K562 (cell line): ENCODE measurements at regions not wholly inside any gene's neighbourhood (a gene's known extent, or its start where the extent isn't known, plus 50 kb on each side); places are given as distances from the start of the nearest gene placed in this dataset.

ENCODE experiments used
- ATAC-seq: fragments of 200-7000 bp; cut with Tn5 transposase; 3 replicates; pipeline ENCODE4 v1.9.1; 2020; ENCODE audit warnings: moderate library complexity
- BruUV-seq: library from RNA; stranded (reverse); fragments of 400-500 nt; replicated peaks from 2 replicates; lab custom pipeline; 2021; lab: Mats Ljungman, UMichigan
- CTCF ChIA-PET: fragments of 300-600 bp; formaldehyde crosslinking; extraction: SDS; loops from one replicate; lab custom pipeline; 2021; ENCODE audit warnings: low intra/inter-chr PET ratio; lab: Yijun Ruan, JAX
- POLR2A ChIA-PET: fragments of 300-600, 350-650 bp; sonication (Branson Sonifier 250); formaldehyde crosslinking; extraction: SDS; loops from one replicate; lab custom pipeline; 2021; ENCODE audit warnings: antibody characterized with exemption, inconsistent platforms; lab: Yijun Ruan, JAX
- DNase-seq, 4 experiments: peaks; one replicate each; pipeline versions ENCODE4 v3.0.0 to v3.0.0-alpha.2; 2011 to 2018; ENCODE audit warnings: low spot score in 3 of 4, mixed read lengths in 3 of 4; ENCODE audit errors: extremely low read depth in 1 of 4
- FAIRE-seq: peaks from 2 replicates; lab custom pipeline; 2011; peaks lifted over from hg19 to GRCh38; lab: Jason Lieb, UNC
- H2AFZ ChIP-seq: 2 replicates; pipeline ENCODE4 v1.6.0; 2011; ENCODE audit warnings: low read depth, low read length, control low read depth, inconsistent platforms
- H3K27ac ChIP-seq: fragments of 200-600 bp; 3 replicates; pipeline ENCODE4 v1.8.0; 2011; ENCODE audit warnings: low read depth, mild to moderate bottlenecking, control low read depth, inconsistent platforms, low read length, moderate library complexity, mixed read lengths; ENCODE audit errors: extremely low read depth
- H3K27me3 ChIP-seq, 2 experiments: fragments of 300-600 bp in 1 of 2; 2 replicates in 1 of 2; 3 replicates in 1 of 2; pipeline versions ENCODE4 v1.6.0 to v1.8.0; 2011; ENCODE audit warnings: inconsistent platforms in 2 of 2, low read length in 2 of 2, mild to moderate bottlenecking in 1 of 2, mixed read lengths in 1 of 2, moderate library complexity in 1 of 2; ENCODE audit not compliant: control insufficient read depth in 2 of 2, insufficient read depth in 2 of 2
- H3K36me3 ChIP-seq: fragments of 300-600 bp; 3 replicates; pipeline ENCODE4 v1.8.0; 2011; ENCODE audit warnings: mild to moderate bottlenecking, low read length, inconsistent platforms; ENCODE audit not compliant: control insufficient read depth, insufficient read depth
- H3K4me1 ChIP-seq, 2 experiments: fragments of 200-600 bp in 1 of 2; replicated peaks in 1 of 2; 2 replicates in 1 of 2; 3 replicates in 1 of 2; pipeline versions ENCODE4 v1.5.1 to v1.8.0; 2011; ENCODE audit warnings: inconsistent platforms in 2 of 2, low read length in 2 of 2, mild to moderate bottlenecking in 1 of 2, mixed read lengths in 1 of 2, moderate library complexity in 1 of 2; ENCODE audit not compliant: control insufficient read depth in 2 of 2, insufficient read depth in 2 of 2
- H3K4me2 ChIP-seq: 2 replicates; pipeline ENCODE4 v1.6.1; 2011; ENCODE audit warnings: low read length, control low read depth, inconsistent platforms, mixed read lengths; ENCODE audit not compliant: insufficient read depth
- H3K4me3 ChIP-seq: fragments of 200-600 bp; sonication (generic), shearing (Covaris generic); 2 replicates; pipeline ENCODE4 v1.5.1; 2016; ENCODE audit warnings: control low read depth, inconsistent platforms
- H3K79me2 ChIP-seq: fragments of 200-600 bp; 3 replicates; pipeline ENCODE4 v1.8.0; 2011; ENCODE audit warnings: low read length, inconsistent platforms; ENCODE audit not compliant: control insufficient read depth, insufficient read depth
- H3K9ac ChIP-seq, 2 experiments: 2 replicates each; pipeline versions ENCODE4 v1.6.0 to v1.6.1; 2011; ENCODE audit warnings: low read depth in 2 of 2, low read length in 2 of 2, control low read depth in 1 of 2, inconsistent platforms in 1 of 2, mild to moderate bottlenecking in 1 of 2, mixed read lengths in 1 of 2; ENCODE audit not compliant: insufficient read depth in 1 of 2
- H3K9me1 ChIP-seq: one replicate; pipeline ENCODE4 v1.6.0; 2011; ENCODE audit warnings: inconsistent platforms, mild to moderate bottlenecking, low read length, moderate library complexity; ENCODE audit not compliant: control insufficient read depth, insufficient read depth
- H3K9me3 ChIP-seq: replicated peaks from 2 replicates; pipeline ENCODE4 v1.5.1; 2011; ENCODE audit warnings: low read depth, low read length, inconsistent platforms; ENCODE audit not compliant: control insufficient read depth, insufficient read depth
- H4K20me1 ChIP-seq: replicated peaks from 2 replicates; pipeline ENCODE4 v1.6.1; 2011; ENCODE audit warnings: low read length, inconsistent platforms, mixed read lengths; ENCODE audit not compliant: control insufficient read depth, insufficient read depth
- KDM1A ChIP-seq, 2 experiments: fragments of 450-650 bp; IDR thresholded peaks; 2 replicates each; pipeline ENCODE4 v1.6.1; 2016; ENCODE audit warnings: mild to moderate bottlenecking in 2 of 2
- KLF16 ChIP-seq: IDR thresholded peaks from 2 replicates; pipeline ENCODE4 v1.6.1; 2016; ENCODE audit warnings: antibody characterized with exemption
- MEF2D ChIP-seq: conservative IDR thresholded peaks from 2 replicates; pipeline ENCODE4 v1.6.1; 2016; ENCODE audit warnings: low read depth, missing genetic modification characterization, missing compliant biosample characterization
- NFATC3 ChIP-seq: fragments of 450-650 bp; IDR thresholded peaks from 2 replicates; pipeline ENCODE4 v1.6.1; 2017; ENCODE audit warnings: mild to moderate bottlenecking
- NFRKB ChIP-seq: fragments of 450-650 bp; IDR thresholded peaks from 2 replicates; pipeline ENCODE4 v1.6.1; 2016; ENCODE audit warnings: low read depth
- TAF15 ChIP-seq: fragments of 200-400 bp; formaldehyde crosslinking; IDR thresholded peaks from 2 replicates; pipeline ENCODE4 v1.6.1; 2017; ENCODE audit warnings: mild to moderate bottlenecking, low read depth, low read length, moderate library complexity
- TCF3 ChIP-seq: sonication (generic); formaldehyde crosslinking; IDR thresholded peaks from 2 replicates; pipeline ENCODE4 v1.4.0; 2020; ENCODE audit warnings: mild to moderate bottlenecking, missing genetic modification reagents
- TRIM24 ChIP-seq, 2 experiments: fragments of 450-650 bp; IDR thresholded peaks; 2 replicates each; pipeline ENCODE4 v1.6.1; 2016
- ZNF79 ChIP-seq: fragments of 250-450 bp; sonication (Bioruptor Pico); IDR thresholded peaks from 2 replicates; pipeline ENCODE4 v1.4.0; 2020; ENCODE audit warnings: low read depth, mild to moderate bottlenecking, moderate library complexity
- WGBS: fragments of 100-300 bp; shearing (Covaris generic); methylation state at CpG from one replicate; pipeline ENCODE4 v1.1.6; 2016; ENCODE audit warnings: low coverage, mixed read lengths; ENCODE audit not compliant: insufficient coverage; ENCODE audit errors: missing lambda C conversion rate; 5-methylcytosine and 5-hydroxymethylcytosine counted together
- in situ Hi-C: fragments of 300-500 bp; cut with MboI; formaldehyde crosslinking; loops from 4 replicates; pipeline ENCODE4 v1.15.0; 2018; ENCODE audit warnings: inconsistent platforms, mixed read lengths
- intact Hi-C: fragments of 100-400 bp; cut with micrococcal nuclease; formaldehyde crosslinking; loops from 2 replicates; pipeline ENCODE4 v1.14.2; 2022
- TF ChIP-seq, protein P1 (sequence below): sonication (generic); formaldehyde crosslinking; IDR thresholded peaks from 2 replicates; pipeline ENCODE4 v1.8.0; 2022; ENCODE audit warnings: missing genetic modification reagents, mild to moderate bottlenecking, borderline replicate concordance
- TF ChIP-seq, protein P2 (sequence below): fragments of 450-650 bp; conservative IDR thresholded peaks from 2 replicates; pipeline ENCODE4 v1.6.1; 2016; ENCODE audit warnings: missing genetic modification characterization, low read depth, mild to moderate bottlenecking, control low read depth, missing compliant biosample characterization
- TF ChIP-seq, protein P3 (sequence below): sonication (generic); formaldehyde crosslinking; IDR thresholded peaks from 2 replicates; pipeline ENCODE4 v1.8.0; 2023; ENCODE audit warnings: mild to moderate bottlenecking, missing genetic modification reagents
- TF ChIP-seq, protein P4 (sequence below): fragments of 250-450 bp; sonication (Bioruptor Pico); IDR thresholded peaks from 2 replicates; pipeline ENCODE4 v1.4.0; 2020; ENCODE audit warnings: mild to moderate bottlenecking, moderate library complexity
- TF ChIP-seq, protein P5 (sequence below): fragments of 450-650 bp; formaldehyde crosslinking; IDR thresholded peaks from 2 replicates; pipeline ENCODE4 v1.4.0; 2022; ENCODE audit warnings: missing genetic modification characterization

DNA sequence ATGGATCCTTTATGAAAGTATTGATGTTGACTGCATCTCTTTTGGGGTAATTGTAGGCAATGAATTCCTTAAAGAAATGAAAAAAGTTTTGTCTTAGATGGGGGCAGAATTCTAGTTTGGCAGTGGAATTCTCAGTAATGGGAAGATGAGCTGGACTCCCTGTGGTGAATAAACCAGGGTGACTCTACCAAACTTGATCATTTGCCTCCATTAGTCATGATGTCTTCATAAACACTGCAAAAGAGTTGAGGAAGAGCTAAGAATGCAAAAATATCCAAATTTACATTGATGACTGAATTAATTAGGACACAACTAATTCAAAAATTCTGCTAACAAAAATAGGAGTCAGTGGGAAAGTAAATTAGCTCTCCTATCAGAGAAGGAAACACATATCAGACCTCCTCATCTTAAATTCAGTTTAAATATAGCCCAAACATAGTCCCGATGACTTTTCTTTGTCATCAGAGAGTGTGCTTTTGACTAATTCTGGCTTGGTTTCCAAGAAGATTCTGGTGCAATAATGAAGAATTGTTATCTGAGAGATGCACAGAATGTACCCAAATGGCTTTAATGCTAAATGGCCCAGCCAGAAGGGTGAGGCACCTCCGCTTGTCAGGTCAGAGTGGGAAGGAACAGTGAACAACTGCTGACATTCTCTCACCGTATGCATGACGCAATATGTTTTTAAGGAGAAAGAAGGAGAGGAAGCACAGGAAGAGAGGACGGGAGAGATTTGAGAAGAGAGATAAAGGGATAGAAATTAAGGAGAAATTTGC, 525.1 kb downstream of the LMO4 start (continued):
- TF ChIP-seq, protein P1, sequence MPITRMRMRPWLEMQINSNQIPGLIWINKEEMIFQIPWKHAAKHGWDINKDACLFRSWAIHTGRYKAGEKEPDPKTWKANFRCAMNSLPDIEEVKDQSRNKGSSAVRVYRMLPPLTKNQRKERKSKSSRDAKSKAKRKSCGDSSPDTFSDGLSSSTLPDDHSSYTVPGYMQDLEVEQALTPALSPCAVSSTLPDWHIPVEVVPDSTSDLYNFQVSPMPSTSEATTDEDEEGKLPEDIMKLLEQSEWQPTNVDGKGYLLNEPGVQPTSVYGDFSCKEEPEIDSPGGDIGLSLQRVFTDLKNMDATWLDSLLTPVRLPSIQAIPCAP (CRISPR knock-in tag), result no peak
- TF ChIP-seq TCF3 (CRISPR knock-in tag), result peak; percentile 18; the same call in 1 of the 2 replicates
- TF ChIP-seq NFATC3, result no peak
- TF ChIP-seq, protein P2, sequence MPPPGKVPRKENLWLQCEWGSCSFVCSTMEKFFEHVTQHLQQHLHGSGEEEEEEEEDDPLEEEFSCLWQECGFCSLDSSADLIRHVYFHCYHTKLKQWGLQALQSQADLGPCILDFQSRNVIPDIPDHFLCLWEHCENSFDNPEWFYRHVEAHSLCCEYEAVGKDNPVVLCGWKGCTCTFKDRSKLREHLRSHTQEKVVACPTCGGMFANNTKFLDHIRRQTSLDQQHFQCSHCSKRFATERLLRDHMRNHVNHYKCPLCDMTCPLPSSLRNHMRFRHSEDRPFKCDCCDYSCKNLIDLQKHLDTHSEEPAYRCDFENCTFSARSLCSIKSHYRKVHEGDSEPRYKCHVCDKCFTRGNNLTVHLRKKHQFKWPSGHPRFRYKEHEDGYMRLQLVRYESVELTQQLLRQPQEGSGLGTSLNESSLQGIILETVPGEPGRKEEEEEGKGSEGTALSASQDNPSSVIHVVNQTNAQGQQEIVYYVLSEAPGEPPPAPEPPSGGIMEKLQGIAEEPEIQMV, result no peak
- peak; percentile 53; the same call in 1 of the 2 replicates for TF ChIP-seq MEF2D

DNA sequence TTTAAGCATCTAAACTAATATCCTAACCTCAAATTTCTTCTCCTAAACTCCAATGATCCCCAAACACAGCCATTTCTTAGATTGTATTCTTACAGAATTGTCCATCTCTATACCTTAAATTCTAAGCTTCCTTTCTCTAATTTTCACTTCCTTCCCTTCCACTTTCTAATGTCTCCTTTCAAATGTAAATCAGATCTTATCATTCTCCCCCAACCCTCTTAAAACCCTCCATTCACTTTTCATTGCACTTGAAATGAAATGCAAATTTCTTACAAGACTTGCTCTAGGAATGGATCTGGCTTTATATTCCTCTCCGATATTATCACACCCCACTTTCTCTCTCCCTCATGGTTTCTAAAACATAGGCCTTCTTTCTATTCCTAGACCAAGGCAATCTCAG, 534.6 kb downstream of the LMO4 start:
- in situ Hi-C loops, result no loop called here
- Histone ChIP-seq H3K4me3 (no peak overlapping the region), H3K79me2 (no peaks in the 10 kb centered on the region), H3K9me3 (no peaks in the 10 kb centered on the region), H3K9me1 (no peaks in the 10 kb centered on the region), H4K20me1 (no peaks in the 10 kb centered on the region), H3K27me3 (no peaks in the 10 kb centered on the region), H3K4me1 (no peaks in the 10 kb centered on the region), H2AFZ (no peak overlapping the region), H3K9ac (no peak overlapping the region), H3K4me2 (no peak overlapping the region), H3K27ac (no peak overlapping the region), H3K36me3 (no peaks in the 10 kb centered on the region)
- ChIA-PET CTCF (no interaction called here), POLR2A (interaction anchor here (1.1 kb wide), 1 partner anchor 29 kb away, joined by 3 read pairs; no protein-coding TSS in a partner anchor)
- 10% methylated on average over 1 of the region's 1 CpG for WGBS
- intact Hi-C loops, result no loop called here
- DNase-seq (no peak), FAIRE-seq (no peak), ATAC-seq (no peak)
- BruUV-seq, result no TSS peak
- TF ChIP-seq, protein P3, sequence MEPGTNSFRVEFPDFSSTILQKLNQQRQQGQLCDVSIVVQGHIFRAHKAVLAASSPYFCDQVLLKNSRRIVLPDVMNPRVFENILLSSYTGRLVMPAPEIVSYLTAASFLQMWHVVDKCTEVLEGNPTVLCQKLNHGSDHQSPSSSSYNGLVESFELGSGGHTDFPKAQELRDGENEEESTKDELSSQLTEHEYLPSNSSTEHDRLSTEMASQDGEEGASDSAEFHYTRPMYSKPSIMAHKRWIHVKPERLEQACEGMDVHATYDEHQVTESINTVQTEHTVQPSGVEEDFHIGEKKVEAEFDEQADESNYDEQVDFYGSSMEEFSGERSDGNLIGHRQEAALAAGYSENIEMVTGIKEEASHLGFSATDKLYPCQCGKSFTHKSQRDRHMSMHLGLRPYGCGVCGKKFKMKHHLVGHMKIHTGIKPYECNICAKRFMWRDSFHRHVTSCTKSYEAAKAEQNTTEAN (CRISPR knock-in tag), result no peak
- TF ChIP-seq ZNF79 (CRISPR knock-in tag) (no peak), KDM1A (IDR thresholded peaks at IDR 0.05) (no peak), KLF16 (no peak), NFRKB (no peak), TAF15 (no peak), TRIM24 (IDR thresholded peaks at IDR 0.05) (no peak), NFATC3 (no peak)
- TF ChIP-seq, protein P4, sequence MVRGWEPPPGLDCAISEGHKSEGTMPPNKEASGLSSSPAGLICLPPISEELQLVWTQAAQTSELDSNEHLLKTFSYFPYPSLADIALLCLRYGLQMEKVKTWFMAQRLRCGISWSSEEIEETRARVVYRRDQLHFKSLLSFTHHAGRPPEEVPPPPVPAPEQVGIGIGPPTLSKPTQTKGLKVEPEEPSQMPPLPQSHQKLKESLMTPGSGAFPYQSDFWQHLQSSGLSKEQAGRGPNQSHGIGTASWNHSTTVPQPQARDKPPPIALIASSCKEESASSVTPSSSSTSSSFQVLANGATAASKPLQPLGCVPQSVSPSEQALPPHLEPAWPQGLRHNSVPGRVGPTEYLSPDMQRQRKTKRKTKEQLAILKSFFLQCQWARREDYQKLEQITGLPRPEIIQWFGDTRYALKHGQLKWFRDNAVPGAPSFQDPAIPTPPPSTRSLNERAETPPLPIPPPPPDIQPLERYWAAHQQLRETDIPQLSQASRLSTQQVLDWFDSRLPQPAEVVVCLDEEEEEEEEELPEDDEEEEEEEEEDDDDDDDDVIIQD (CRISPR knock-in tag), result no peak
- TF ChIP-seq, protein P5, sequence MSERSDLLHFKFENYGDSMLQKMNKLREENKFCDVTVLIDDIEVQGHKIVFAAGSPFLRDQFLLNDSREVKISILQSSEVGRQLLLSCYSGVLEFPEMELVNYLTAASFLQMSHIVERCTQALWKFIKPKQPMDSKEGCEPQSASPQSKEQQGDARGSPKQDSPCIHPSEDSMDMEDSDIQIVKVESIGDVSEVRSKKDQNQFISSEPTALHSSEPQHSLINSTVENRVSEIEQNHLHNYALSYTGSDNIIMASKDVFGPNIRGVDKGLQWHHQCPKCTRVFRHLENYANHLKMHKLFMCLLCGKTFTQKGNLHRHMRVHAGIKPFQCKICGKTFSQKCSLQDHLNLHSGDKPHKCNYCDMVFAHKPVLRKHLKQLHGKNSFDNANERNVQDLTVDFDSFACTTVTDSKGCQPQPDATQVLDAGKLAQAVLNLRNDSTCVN, result no peak
